HG02571 (cell line): ENCODE measurements at regions not wholly inside any gene's neighbourhood (a gene's known extent, or its start where the extent isn't known, plus 50 kb on each side); places are given as distances from the start of the nearest gene placed in this dataset.

Experiments
- ATAC-seq: cut with Tn5 transposase; IDR thresholded peaks from one replicate; pipeline ENCODE4 v1.9.1; 2021; ENCODE audit warnings: mild to moderate bottlenecking, moderate library complexity; ENCODE audit not compliant: unreplicated experiment

DNA sequence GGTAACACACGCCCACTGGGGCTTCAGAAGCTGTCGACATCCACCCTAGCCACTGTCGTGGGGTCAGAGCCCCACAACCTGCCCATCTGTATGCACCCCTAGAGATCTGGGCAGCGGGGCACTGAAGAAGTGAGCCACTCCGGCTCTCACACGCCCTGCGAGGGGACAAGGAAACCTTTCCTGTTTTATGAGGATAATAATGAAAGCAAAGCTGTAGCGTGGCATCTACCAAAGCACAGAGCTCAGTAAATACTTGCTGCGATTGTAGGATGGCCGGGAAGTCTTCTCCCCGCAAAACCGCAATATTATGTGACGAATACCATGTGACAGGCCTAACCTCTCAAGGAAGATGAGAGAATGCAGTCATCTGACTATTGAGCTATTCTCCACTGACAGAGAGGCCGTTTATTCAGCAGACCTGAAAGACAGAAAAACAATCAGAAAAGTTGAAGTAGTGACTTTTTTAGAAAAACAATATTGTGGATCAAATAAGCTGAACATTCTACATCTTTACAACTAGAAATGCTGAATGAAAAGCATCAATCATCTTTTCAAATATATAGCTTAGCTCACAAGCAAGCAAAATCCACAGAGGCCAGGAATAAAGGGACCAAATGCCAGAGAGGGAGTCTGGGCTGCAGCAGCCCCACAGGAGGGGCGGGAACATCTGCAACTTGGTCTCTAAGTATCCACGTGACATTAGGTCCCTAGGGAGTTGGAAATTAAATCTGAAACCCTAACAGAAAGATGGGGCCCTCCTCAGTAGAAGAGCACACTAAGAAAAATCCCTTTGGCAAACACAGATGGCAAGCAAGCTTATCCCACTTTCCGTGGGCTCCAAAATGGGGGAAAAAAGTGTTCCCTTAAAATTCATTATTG lies 207.8 kb downstream of the TTLL2 start:
- no peak for ATAC-seq

DNA sequence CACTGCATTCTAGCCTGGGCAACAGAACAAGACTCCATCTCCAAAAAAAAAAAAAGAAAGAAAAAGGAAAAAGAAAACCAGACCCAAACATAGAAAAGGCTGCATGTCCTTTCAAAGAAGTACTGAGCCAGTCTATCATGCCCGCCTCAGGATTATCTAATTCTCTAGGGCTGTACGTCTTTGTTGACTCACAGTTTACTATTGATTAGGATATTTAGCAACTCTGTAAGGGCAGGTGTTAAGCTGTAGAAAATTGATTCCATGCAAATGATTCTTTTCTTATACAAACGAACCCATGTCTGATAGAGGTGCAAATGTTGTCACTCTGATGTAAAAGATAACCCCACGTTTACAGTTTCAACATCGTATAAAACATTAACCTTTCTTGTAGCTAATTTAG lies 209.0 kb downstream of the TTLL2 start:
- no peak for ATAC-seq

DNA sequence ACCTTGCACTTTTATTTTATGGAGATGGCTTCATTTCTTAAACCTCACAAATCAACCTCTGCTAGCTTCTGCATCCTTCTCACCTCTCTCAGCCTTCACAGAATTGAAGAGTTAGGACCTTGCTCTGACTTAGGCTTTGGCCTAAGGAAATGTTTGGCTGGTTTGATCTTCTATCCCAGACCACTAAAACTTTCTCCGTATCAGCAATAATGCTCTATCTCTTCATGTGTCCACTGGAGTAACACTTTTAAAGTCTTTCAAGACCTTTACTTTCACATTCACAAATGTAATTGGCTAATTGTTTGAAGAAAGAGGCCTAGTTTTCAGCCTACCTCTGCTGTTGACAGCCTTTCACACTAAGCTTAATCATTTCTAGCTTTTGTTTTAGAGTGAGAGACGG lies 212.9 kb downstream of the TTLL2 start:
- ATAC-seq: no peak

DNA sequence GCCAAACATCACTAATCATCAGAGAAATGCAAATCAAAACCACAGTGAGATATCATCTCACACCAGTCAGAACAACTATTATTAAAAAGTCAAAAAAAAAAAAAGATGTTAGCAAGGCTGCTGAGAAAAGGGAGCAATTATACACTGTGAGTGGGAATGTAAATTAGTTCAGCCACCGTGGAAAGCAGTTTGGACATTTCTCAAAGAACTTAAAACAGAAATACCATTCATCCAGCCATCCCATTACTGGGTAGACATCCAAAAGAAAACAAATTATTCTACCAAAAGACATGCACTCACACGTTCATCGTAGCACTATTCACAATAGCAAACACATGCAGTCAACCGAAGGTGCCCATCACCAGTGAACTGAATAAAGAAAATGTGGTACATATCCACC lies 213.9 kb downstream of the TTLL2 start:
- ATAC-seq: no peak

DNA sequence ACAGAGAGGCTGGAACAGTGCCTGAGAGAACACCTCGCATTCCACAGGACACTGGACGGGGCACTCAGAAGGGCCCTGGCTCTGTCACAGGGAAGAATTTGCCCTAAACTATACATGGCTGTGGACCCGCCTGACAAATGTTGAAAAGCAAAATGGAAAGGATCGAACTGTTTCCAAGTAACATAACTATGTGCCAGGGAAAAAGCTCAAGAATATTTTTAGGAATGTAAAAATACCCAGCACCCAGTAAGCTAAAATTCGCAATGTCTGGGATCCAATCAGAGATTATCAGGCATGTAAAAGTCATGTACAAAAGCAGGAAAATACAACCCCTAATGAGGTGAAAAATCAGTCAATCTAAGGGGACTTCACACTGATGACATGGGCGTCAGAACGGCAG lies 215.9 kb downstream of the TTLL2 start:
- no peak for ATAC-seq

DNA sequence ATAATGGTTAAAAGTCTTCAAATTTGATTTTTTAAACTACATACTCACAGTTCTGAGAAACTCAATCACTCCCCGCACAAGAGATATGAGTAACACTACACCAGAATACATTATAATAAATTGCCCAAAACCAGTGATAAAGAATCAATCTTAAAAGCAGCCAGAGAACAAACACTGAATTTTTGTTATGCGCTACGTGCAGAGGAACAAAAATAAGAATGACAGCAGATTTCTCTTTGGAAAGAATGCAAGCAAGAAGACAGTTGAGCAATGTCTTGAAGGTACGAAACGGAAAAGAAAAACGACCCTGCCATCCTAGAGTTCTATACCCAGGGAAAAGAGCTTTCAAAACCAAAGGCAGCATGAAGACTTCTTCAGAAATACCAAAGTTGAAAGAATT lies 216.7 kb downstream of the TTLL2 start:
- ATAC-seq: no peak

DNA sequence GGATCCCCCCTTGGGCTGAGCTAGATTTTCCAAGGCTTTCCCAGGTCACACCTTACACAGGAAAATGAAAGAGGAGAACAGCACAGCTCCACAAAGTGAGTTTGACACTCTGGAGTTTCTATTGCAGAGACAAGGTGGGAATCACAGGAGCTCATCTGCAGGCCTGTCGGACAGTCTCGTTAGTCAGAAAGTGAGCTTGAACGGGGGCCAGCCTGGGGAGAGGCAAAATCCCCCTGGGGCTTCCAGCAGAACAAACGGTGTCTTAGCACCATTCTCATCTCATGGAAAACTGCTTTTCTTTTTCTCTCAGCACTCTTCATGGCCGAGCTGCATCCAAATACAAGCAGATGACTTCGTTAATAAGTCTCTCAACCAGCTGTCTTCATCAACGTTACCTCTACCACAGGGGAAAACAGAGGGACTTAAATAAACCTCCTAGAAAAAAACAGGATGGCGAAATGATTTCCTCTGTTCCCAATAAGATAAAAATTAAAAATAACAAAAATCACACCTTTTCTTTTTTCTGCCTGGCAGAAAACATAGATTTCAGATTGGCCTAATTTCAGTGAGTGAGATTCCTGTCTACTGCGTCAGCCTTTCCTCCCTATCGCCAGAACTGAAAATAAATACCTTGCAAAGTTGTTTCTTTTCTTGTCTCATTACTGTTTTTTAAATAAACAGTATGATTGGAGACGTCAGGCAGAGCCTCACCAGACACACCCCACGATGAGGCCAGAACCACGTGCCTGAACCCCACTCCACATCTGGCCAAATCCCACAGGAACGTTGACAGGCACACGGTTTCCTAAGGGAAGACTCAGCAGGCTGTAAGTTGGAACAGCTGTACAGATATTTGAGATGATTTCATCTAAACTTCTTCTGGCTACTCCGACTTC lies 219.0 kb downstream of the TTLL2 start:
- no peak for ATAC-seq

DNA sequence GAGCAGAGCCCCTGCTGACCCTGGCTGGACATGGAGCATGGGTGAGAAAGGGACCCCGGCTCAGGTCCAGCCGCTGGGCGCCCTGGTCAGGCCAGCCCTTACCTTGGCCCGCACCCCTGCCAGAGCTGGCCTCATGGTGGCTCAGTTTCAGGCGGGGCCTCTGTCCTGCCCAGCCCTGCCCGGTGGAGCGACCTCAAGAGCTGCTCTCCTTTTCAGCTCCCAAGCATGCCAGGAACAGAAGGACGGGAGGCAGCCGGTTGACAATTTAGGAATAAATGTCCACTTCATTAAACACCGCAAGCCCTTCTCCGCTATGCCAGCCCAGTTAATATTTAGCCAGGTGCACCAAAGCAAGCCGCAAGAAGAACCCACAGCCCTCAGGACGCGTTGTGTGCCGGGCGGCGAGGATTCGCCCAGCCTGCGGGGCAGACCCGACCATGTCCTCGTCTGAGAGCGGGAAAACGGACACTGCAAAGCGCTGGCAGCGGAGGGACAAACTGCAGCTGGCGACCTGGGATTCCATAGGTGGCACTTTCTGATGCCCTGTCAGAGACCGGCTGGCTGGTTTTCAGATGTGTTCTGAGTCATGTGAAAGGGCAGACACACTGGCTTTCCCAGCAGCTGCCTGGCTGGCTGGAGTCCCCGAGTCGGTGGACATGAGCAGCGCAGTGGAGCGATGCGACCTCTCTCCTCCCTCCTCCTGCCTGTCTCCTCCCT lies 221.9 kb downstream of the TTLL2 start:
- no peak for ATAC-seq

DNA sequence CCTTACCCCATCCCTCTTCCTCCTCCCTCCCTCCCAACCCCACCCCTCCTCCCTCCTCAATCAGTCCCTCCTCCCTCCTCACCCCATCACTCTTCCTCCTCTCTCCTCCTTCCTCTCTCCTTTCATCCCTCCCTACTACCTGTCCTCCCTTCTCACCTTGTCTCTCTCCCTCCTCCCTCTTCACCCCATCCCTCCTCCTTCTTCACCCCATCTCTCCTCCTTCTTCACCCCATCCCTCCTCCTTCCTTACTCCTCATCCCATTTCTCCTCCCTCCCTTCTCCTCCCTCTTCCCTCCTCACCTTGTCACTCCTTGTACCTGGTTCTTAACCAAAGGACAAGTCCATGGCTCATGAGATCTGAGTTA lies 222.4 kb downstream of the TTLL2 start:
- no peak for ATAC-seq

DNA sequence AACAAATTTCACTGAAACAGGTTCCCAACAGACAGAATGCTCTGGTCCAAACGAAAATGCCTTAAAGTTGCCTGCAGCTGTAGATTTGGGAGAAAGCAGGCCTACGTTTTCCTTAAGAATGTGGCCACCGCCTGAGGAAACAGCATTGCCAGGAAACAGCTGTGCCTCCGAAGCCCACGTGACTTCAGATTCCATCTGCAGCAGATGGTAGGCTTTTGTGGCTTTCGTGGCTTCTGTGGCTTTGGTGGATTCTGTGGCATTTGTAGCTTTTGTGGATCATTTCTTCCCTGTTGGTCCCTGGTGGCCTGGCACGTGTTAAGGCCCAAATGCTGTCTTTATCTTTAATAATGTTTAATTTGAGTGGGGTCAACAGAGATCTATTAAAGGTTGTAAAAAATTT lies 222.9 kb downstream of the TTLL2 start:
- no peak for ATAC-seq

DNA sequence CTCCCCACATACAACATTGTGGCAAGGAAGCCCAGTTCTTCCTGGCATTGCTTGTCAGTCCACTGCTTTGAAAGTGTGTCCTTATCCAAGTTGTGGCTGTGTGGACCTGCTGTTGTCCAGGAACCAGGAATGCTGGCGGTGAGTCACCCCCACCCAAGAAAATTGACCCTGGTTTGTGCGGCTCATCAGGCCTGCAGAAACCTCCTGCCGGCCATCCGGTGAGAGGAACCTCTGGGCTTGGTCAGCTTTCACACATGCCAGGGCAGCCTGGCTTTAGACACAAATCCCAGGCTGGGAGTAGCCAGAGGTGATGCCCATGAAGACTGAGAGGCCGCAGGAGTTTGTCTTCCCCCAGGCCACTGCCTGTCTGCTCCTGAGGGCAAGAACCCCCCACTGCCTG lies 223.6 kb downstream of the TTLL2 start:
- no peak for ATAC-seq

DNA sequence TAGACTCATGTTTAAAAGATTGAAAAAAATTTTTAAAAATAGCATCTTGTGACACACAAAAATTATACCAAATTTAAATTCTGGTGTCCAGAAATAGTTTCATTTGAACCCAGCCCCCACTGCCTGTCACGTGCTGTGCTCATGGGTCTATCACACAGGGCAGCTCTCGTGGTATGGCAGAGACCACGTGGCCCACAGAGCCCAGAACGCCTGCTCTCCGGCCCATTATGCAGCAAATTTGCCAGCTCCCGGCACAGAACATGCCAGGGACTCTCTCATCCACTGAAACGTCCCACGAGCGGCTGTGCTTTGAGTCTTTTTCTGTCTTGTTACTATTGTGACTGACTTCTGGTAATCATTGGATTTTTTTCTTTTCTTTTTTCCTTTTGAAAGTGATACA lies 224.3 kb downstream of the TTLL2 start:
- no peak for ATAC-seq

DNA sequence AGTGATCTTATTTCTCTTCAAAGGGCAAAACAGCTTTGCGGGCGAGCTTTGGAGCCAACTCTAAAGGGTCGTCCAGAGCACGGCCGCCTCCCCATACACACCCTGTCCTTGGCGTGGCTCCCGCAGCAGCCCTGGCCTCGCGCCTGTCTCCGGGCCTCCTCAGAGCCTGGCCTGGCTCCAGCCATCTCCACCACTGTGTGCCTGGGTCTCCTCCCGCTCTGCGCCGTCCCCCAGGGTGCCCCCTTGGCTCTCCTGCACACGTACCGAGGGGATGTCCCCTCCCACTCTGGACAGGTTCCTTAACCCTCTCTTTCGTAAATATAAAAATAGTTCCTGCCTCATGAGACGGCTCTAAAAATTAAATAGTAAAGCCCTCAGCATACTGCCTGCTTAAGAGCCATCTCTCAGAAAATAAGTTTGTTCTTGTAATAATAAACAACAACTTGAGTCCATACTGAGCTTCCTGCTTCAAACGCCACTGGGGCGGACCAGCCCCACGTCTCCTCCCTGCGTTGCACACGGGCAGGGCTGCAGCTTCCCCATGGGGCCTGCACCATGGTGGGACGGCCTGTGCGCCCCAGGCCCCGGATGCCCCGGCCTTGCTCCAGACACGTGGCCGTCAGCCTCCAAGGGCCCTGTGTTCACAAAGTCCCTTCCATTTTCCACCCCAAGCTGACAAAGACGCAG lies 226.2 kb downstream of the TTLL2 start:
- ATAC-seq: no peak

DNA sequence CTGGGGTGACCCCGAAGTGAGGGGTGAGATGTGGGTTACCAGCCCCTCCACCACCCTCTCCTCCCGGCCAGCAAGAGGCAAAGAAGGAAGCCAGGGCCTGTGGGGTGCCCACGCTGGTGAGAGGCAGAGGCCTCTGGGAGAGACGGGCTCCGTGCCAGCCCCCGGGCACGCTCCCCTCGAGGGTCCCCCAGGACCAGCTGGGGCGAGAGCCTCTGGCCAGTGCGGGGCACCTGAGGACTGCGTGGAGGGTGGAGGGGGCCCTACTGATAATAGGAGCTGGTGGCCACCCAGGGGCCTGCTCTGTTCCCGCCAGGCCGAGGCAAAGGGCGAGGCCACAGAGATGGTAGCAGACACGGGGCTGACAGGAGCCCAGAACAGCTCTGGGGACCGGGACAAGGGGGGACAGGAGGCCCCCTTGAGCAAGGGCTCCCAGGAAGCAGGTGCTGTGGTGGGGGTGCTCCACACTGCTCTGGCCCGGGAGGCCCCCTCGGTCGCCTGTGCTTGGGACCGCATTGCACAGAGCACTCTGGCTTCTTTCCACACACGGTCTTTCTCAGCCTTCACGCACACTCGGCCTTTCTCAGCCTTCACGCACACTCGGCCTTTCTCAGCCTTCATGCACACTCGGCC lies 226.9 kb downstream of the TTLL2 start:
- ATAC-seq: no peak

DNA sequence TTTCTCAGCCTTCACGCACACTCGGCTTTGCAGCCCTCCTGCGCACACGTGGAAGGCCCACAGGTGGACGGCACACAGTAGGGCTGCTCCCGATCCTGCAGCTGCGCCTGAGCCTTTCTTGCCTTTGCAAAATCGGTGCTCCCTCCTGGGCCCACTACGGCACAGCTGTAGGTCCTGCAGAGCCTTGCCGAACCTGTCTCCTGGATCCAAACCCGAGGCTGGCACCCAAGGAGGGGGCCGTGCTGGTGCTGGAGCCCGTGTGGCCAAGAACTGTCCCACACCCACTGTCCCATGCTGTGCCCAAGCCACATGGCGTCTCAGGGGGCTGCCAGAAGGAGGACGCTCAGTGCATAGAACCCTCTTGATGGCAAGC lies 227.4 kb downstream of the TTLL2 start:
- ATAC-seq: no peak

DNA sequence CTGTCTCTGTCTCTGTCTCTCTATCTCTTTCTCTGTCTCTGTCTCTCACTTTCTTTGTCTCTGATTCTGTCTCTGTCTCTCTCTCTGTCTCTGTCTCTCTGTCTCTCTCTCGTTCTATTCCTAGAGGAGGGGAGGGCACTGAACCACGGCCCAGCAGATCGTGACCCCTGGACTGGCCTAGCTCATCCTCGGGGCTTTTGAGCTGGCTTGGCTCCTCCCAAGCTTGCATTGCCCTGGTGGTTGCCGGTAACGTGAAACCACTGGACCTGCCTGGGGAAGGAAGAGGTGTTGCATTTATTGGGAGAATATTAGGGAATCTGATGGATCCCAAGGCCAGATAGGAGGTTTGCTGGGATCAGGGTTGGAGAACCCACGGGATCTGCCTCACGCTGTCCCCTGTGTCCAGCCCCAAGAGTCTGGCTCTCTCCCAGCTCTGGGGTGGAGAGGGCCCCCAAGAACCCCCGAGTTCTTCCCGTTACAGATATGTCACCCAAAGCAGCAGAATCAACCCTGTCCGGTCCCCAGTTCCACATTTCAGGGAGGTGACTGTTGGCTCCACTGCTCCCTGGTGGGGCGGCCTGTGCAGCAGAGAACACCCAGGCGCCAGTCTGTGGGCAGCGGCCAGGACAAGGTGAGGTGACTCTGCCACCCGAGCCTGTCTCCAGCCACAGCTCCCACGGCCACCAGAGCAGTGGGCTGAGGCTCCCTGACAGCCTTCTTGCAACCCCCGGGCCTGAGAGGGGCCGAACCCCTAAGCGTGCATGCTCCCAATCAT lies 228.3 kb downstream of the TTLL2 start:
- ATAC-seq: no peak

DNA sequence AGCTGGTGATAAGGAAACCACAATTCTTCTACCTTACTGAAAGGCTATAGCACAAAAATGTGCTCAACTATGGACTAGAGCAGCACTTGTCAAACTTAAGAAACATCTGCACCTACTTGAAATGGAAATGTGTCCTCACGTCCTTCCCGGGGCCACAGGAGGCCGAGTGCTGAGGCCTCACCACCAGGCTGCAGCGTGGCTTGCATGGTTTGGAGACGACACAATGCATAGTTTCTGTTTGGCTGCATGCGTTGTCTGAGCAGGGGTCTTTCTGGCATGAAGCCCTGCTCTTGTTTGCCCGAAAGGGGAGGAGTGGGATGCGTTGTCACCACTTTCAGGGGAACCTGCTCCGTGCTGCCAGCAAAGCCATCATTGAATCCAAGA lies 228.8 kb downstream of the TTLL2 start:
- no peak for ATAC-seq

DNA sequence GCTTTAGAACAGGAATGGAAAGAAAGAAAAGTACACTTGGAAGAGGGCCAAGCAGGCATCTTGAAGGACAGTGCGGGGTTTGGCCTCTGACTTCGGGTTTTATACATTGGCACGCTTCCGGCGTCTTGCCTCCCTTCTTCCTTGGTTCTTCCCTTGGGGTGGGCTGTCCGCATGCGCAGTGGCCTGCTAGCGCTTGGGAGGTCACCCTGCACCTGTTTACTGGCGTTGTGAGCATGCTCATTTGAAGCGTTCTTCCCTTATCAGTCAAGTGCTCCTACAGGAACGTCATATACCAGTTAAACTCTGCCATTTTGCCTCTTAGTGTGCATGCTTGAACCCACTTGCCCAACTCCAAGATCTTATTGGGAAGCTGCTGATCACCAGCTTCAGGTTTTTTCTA lies 230.0 kb downstream of the TTLL2 start:
- no peak for ATAC-seq

DNA sequence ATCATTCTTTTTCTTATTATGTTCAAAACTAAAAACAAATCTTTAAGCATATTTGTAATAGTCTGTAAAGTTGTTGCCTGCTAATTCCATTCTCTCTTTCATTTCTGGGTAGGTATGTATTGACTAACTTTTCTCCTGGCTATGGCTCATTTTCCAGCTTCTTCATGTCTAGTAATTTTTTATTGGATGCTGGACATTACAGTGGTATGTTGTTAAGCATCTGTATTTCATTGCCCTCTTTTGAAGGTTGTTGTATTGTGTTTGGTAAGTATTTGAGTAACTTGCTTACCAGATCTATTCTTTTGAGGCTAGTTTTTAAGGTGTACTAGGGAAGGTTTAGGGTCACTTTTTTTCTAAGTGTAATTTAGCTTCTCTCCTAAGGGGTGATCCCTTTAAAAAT lies 230.9 kb downstream of the TTLL2 start:
- no peak for ATAC-seq

DNA sequence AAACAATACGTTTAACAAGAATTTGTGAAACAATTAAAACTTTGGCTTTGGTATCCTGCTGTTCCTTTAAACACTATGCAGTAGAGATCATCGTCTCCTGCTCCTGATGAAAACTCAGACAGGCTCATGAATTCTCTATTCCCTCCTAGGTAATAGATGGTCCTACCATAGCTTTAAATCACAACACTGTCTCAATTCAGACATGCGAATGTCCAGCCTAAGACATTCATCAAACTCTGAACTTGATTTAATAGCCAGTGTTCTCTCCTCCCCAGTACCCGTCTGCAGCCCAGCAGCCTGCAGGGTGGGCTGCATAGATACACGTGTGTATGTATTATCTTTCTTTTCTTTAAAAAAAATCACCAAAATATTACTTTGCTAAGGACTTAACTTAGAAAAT lies 232.8 kb downstream of the TTLL2 start:
- no peak for ATAC-seq
